ENCODE measurements at regions not wholly inside any gene's neighbourhood (a gene's known extent, or its start where the extent isn't known, plus 50 kb on each side); places are given as distances from the start of the nearest gene placed in this dataset.

- TF ChIP-seq CTCF (IDR thresholded peaks at IDR 0.05; ENCODE audit: insufficient read depth, low read depth, low read length) (no peak), EZH2 (IDR thresholded peaks at IDR 0.05; ENCODE audit: insufficient read depth, low read length) (no peak)
These were observed 117.8 kb upstream of the ESR1 start for GRCh38 chr6:151689499-151690201.
